ENCODE measurements at regions not wholly inside any gene's neighbourhood (a gene's known extent, or its start where the extent isn't known, plus 50 kb on each side); places are given as distances from the start of the nearest gene placed in this dataset.

- no peak for TF ChIP-seq CTCF (IDR thresholded peaks at IDR 0.05)
- TF ChIP-seq EZH2 (IDR thresholded peaks at IDR 0.05) = no peak
- no peak for TF ChIP-seq EZH2phosphoT487 (IDR thresholded peaks at IDR 0.05)
These were observed 90.1 kb upstream of the ADCY1 start for GRCh38 chr7:45484094-45484493.

Measured in neural progenitor cell (in vitro differentiated cells).